DND-41 (cell line): ENCODE measurements at regions not wholly inside any gene's neighbourhood (a gene's known extent, or its start where the extent isn't known, plus 50 kb on each side); places are given as distances from the start of the nearest gene placed in this dataset.

Source experiments
- ATAC-seq: fragments of 200-7000 bp; cut with Tn5 transposase; 3 replicates; pipeline ENCODE4 v1.9.1; 2021; ENCODE audit warnings: low read depth; ENCODE audit not compliant: insufficient read depth
- DNase-seq: peaks from one replicate; pipeline ENCODE4 v3.0.0-alpha.2; 2020
- H2AFZ ChIP-seq: 2 replicates; pipeline ENCODE4 v1.6.0; 2012; ENCODE audit warnings: low read depth, low read length
- H3K27ac ChIP-seq: 2 replicates; pipeline ENCODE4 v1.5.1; 2012; ENCODE audit warnings: low read length, inconsistent platforms
- H3K27me3 ChIP-seq: fragments of 200-600 bp; sonication (generic); 2 replicates; pipeline ENCODE4 v1.6.0; 2012; ENCODE audit warnings: low read length, mild to moderate bottlenecking, inconsistent platforms; ENCODE audit not compliant: insufficient read depth, poor library complexity
- H3K36me3 ChIP-seq: 2 replicates; pipeline ENCODE4 v1.5.1; 2012; ENCODE audit warnings: low read length, inconsistent platforms; ENCODE audit not compliant: insufficient read depth
- H3K4me1 ChIP-seq: 2 replicates; pipeline ENCODE4 v1.5.1; 2012; ENCODE audit warnings: mild to moderate bottlenecking, low read length; ENCODE audit not compliant: insufficient read depth
- H3K4me2 ChIP-seq: 2 replicates; pipeline ENCODE4 v1.6.0; 2012; ENCODE audit warnings: mild to moderate bottlenecking, moderate library complexity, low read length, inconsistent platforms; ENCODE audit not compliant: insufficient read depth
- H3K4me3 ChIP-seq, 2 experiments: fragments of 200-600 bp in 1 of 2; shearing (Covaris generic) in 1 of 2; 2 replicates each; pipeline ENCODE4 v1.5.1; 2012 to 2016; ENCODE audit warnings: inconsistent platforms in 2 of 2, low read length in 2 of 2, mild to moderate bottlenecking in 2 of 2, low read depth in 1 of 2, moderate library complexity in 1 of 2
- H3K79me2 ChIP-seq: 2 replicates; pipeline ENCODE4 v1.6.0; 2012; ENCODE audit warnings: low read length, inconsistent platforms; ENCODE audit not compliant: insufficient read depth
- H3K9ac ChIP-seq: 2 replicates; pipeline ENCODE4 v1.6.0; 2012; ENCODE audit warnings: low read depth, mild to moderate bottlenecking, inconsistent platforms, low read length, moderate library complexity
- H3K9me3 ChIP-seq: 2 replicates; pipeline ENCODE4 v1.5.1; 2012; ENCODE audit warnings: low read length, moderate library complexity, mild to moderate bottlenecking, inconsistent platforms; ENCODE audit not compliant: insufficient read depth, severe bottlenecking
- H4K20me1 ChIP-seq: 2 replicates; pipeline ENCODE4 v1.6.0; 2012; ENCODE audit warnings: low read length; ENCODE audit not compliant: insufficient read depth
- EZH2 ChIP-seq: IDR thresholded peaks from 3 replicates; pipeline ENCODE4 v1.6.1; 2012; ENCODE audit warnings: borderline replicate concordance, low read depth, mild to moderate bottlenecking, moderate library complexity, low read length, inconsistent platforms; ENCODE audit not compliant: severe bottlenecking
- TF ChIP-seq, protein P1 (sequence below): IDR thresholded peaks from 2 replicates; pipeline ENCODE4 v1.5.1; 2012; ENCODE audit warnings: borderline replicate concordance, low read length, moderate library complexity, mild to moderate bottlenecking; ENCODE audit not compliant: poor library complexity, severe bottlenecking; ENCODE audit errors: extremely low read depth

DNA sequence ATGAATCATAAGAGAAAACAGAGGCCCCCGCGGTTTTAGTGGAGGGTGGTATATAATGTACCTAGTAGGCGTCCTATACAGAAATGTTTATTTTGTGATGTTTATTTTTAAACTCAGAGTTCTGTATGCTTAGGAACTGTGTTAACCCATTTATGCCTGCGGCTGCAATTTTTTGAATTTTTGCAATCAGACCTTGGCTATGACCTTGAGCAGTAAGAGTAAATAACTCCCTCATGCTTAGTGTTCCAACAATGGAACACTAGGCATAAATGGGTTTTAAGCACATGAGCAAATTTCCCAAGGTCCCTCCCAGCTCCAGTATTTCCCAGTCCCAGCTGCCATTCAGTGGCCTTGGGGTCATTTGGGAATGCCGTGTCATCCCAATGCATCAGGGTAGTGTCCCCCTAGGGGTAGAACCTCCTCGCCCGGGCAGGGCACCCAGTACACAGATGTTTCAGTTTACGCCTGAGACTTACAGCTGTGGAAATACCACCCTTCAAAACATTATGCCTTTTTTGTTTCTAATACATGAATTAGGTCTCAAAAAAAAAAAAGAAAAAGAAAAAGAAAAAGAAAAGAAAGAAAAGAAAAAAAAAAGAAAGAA is 605.8 kb upstream of the CDH11 start:
- Histone ChIP-seq H3K4me2 (no peak overlapping the region), H3K79me2 (no peaks in the 10 kb centered on the region), H3K4me1 (no peaks in the 10 kb centered on the region), H3K9me3 (no peaks in the 10 kb centered on the region), H2AFZ (no peak overlapping the region), H3K9ac (no peak overlapping the region), H3K27me3 (no peaks in the 10 kb centered on the region), H3K4me3 (no peak overlapping the region), H3K36me3 (no peaks in the 10 kb centered on the region), H4K20me1 (no peaks in the 10 kb centered on the region), H3K27ac (no peak overlapping the region)
- no peak for DNase-seq
- no peak for ATAC-seq
- TF ChIP-seq, protein P1, sequence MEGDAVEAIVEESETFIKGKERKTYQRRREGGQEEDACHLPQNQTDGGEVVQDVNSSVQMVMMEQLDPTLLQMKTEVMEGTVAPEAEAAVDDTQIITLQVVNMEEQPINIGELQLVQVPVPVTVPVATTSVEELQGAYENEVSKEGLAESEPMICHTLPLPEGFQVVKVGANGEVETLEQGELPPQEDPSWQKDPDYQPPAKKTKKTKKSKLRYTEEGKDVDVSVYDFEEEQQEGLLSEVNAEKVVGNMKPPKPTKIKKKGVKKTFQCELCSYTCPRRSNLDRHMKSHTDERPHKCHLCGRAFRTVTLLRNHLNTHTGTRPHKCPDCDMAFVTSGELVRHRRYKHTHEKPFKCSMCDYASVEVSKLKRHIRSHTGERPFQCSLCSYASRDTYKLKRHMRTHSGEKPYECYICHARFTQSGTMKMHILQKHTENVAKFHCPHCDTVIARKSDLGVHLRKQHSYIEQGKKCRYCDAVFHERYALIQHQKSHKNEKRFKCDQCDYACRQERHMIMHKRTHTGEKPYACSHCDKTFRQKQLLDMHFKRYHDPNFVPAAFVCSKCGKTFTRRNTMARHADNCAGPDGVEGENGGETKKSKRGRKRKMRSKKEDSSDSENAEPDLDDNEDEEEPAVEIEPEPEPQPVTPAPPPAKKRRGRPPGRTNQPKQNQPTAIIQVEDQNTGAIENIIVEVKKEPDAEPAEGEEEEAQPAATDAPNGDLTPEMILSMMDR = no peak
- no peak for TF ChIP-seq EZH2

GRCh38 chr16:65725156-65725845 is 603.4 kb upstream of the CDH11 start:
- H4K20me1 ChIP-seq = no peaks in the 10 kb centered on the region
- DNase-seq = no peak
- TF ChIP-seq, protein P1 = no peak
- TF ChIP-seq EZH2 = no peak

GRCh38 chr16:65722429-65722828 is 600.6 kb upstream of the CDH11 start:
- TF ChIP-seq EZH2 = no peak
- TF ChIP-seq, protein P1 = no peak
- Histone ChIP-seq H3K4me3 (no peak overlapping the region), H3K36me3 (no peaks in the 10 kb centered on the region), H2AFZ (no peak overlapping the region), H3K4me1 (no peaks in the 10 kb centered on the region), H3K4me2 (no peak overlapping the region), H4K20me1 (no peaks in the 10 kb centered on the region), H3K9me3 (no peaks in the 10 kb centered on the region), H3K79me2 (no peaks in the 10 kb centered on the region), H3K9ac (no peak overlapping the region), H3K27ac (no peak overlapping the region), H3K27me3 (no peaks in the 10 kb centered on the region)
- no peak for DNase-seq
- no peak for ATAC-seq

More at GRCh38 chr16:65725156-65725845, 603.4 kb upstream of the CDH11 start:
- H3K9me3 ChIP-seq = no peaks in the 10 kb centered on the region
- H3K27me3 ChIP-seq = no peaks in the 10 kb centered on the region
- no peaks in the 10 kb centered on the region for H3K79me2 ChIP-seq
- H3K27ac ChIP-seq = no peak overlapping the region
- H3K4me3 ChIP-seq = no peak overlapping the region
- H3K36me3 ChIP-seq = no peaks in the 10 kb centered on the region
- no peak overlapping the region for H3K9ac ChIP-seq
- no peak overlapping the region for H3K4me2 ChIP-seq
- H3K4me1 ChIP-seq = no peaks in the 10 kb centered on the region
- H2AFZ ChIP-seq = no peak overlapping the region
- no peak for ATAC-seq
